WTC11 (cell line): ENCODE measurements at regions not wholly inside any gene's neighbourhood (a gene's known extent, or its start where the extent isn't known, plus 50 kb on each side); places are given as distances from the start of the nearest gene placed in this dataset.

Experiments
- ATAC-seq: fragments of 200-7000 bp; cut with Tn5 transposase; 2 replicates; pipeline ENCODE4 v1.10.0; 2021; ENCODE audit warnings: mild to moderate bottlenecking, moderate library complexity
- CTCF ChIA-PET: fragments of 300-600 bp; sonication (Branson Sonifier 250); formaldehyde crosslinking; loops from one replicate; lab custom pipeline; 2021; ENCODE audit warnings: antibody characterized with exemption; lab: Charles Lee
- POLR2A ChIA-PET: fragments of 350-600 bp; sonication (Branson Sonifier 250); formaldehyde crosslinking; loops from one replicate; lab custom pipeline; 2021; ENCODE audit warnings: antibody characterized with exemption; lab: Charles Lee
- DNase-seq: peaks from one replicate; pipeline ENCODE4 v3.0.0; 2021; ENCODE audit warnings: low spot score
- H3K27ac Mint-ChIP-seq: 2 replicates; pipeline ENCODE4 v1.8.0; 2021; ENCODE audit warnings: mixed read lengths
- H3K27me3 Mint-ChIP-seq: 2 replicates; pipeline ENCODE4 v1.8.0; 2021; ENCODE audit warnings: low read depth, mild to moderate bottlenecking, moderate library complexity, mixed read lengths
- H3K36me3 Mint-ChIP-seq: 2 replicates; pipeline ENCODE4 v1.8.0; 2021; ENCODE audit warnings: mixed read lengths
- H3K4me1 Mint-ChIP-seq: 2 replicates; pipeline ENCODE4 v1.8.0; 2022; ENCODE audit warnings: mixed read lengths
- H3K4me3 Mint-ChIP-seq: 2 replicates; pipeline ENCODE4 v1.8.0; 2021; ENCODE audit warnings: mild to moderate bottlenecking, moderate library complexity, mixed read lengths
- H3K9me3 Mint-ChIP-seq: 2 replicates; pipeline ENCODE4 v1.8.0; 2021; ENCODE audit warnings: mixed read lengths
- AR ChIP-seq: fragments of 250-450 bp; sonication (Bioruptor Pico); IDR thresholded peaks from 2 replicates; pipeline ENCODE4 v1.9.0; 2021; ENCODE audit warnings: mild to moderate bottlenecking
- ATF6 ChIP-seq: sonication (generic); formaldehyde crosslinking; IDR thresholded peaks from 2 replicates; pipeline ENCODE4 v1.8.1; 2023; ENCODE audit warnings: mild to moderate bottlenecking, missing genetic modification reagents
- CDX4 ChIP-seq: fragments of 250-450 bp; sonication (Bioruptor Pico); IDR thresholded peaks from 2 replicates; pipeline ENCODE4 v1.9.0; 2021; ENCODE audit warnings: moderate library complexity, mild to moderate bottlenecking, inconsistent platforms, borderline replicate concordance
- ELF4 ChIP-seq: sonication (generic); formaldehyde crosslinking; IDR thresholded peaks from 2 replicates; pipeline ENCODE4 v1.8.1; 2022; ENCODE audit warnings: low read depth, mild to moderate bottlenecking, moderate library complexity, missing genetic modification reagents
- EMX1 ChIP-seq: fragments of 250-450 bp; sonication (Bioruptor Pico); IDR thresholded peaks from 2 replicates; pipeline ENCODE4 v1.8.0; 2021; ENCODE audit warnings: mild to moderate bottlenecking
- ESRRA ChIP-seq: sonication (generic); formaldehyde crosslinking; IDR thresholded peaks from 2 replicates; pipeline ENCODE4 v1.8.1; 2022; ENCODE audit warnings: mild to moderate bottlenecking, missing genetic modification reagents, borderline replicate concordance
- FOXJ3 ChIP-seq: sonication (generic); formaldehyde crosslinking; IDR thresholded peaks from 2 replicates; pipeline ENCODE4 v1.9.0; 2021; ENCODE audit warnings: missing genetic modification reagents, mild to moderate bottlenecking, borderline replicate concordance
- GTF2I ChIP-seq: fragments of 250-450 bp; sonication (Bioruptor Pico); conservative IDR thresholded peaks from 2 replicates; pipeline ENCODE4 v1.4.0; 2021; ENCODE audit warnings: mild to moderate bottlenecking
- IRF1 ChIP-seq: sonication (generic); formaldehyde crosslinking; IDR thresholded peaks from 2 replicates; pipeline ENCODE4 v1.8.0; 2023; ENCODE audit warnings: missing genetic modification reagents
- KAT7 ChIP-seq: sonication (generic); formaldehyde crosslinking; IDR thresholded peaks from 2 replicates; pipeline ENCODE4 v1.8.1; 2023; ENCODE audit warnings: missing genetic modification reagents, mild to moderate bottlenecking, borderline replicate concordance
- MLX ChIP-seq: sonication (generic); formaldehyde crosslinking; IDR thresholded peaks from 2 replicates; pipeline ENCODE4 v1.8.1; 2023; ENCODE audit warnings: mild to moderate bottlenecking, missing genetic modification reagents, moderate library complexity
- MXD4 ChIP-seq: fragments of 250-450 bp; sonication (Bioruptor Pico); IDR thresholded peaks from 2 replicates; pipeline ENCODE4 v1.8.0; 2021; ENCODE audit warnings: mild to moderate bottlenecking, moderate library complexity, borderline replicate concordance
- NFYB ChIP-seq: sonication (generic); formaldehyde crosslinking; conservative IDR thresholded peaks from 2 replicates; pipeline ENCODE4 v1.8.0; 2022; ENCODE audit warnings: low read depth, missing genetic modification reagents
- NR2C2 ChIP-seq: sonication (generic); formaldehyde crosslinking; IDR thresholded peaks from 2 replicates; pipeline ENCODE4 v1.8.0; 2022; ENCODE audit warnings: mild to moderate bottlenecking, missing genetic modification reagents
- PREB ChIP-seq: sonication (generic); formaldehyde crosslinking; IDR thresholded peaks from 2 replicates; pipeline ENCODE4 v1.8.1; 2022; ENCODE audit warnings: mild to moderate bottlenecking, missing genetic modification reagents, moderate library complexity, borderline replicate concordance
- TEAD4 ChIP-seq: sonication (generic); formaldehyde crosslinking; IDR thresholded peaks from 2 replicates; pipeline ENCODE4 v1.8.0; 2022; ENCODE audit warnings: mild to moderate bottlenecking, missing genetic modification reagents
- ZBTB21 ChIP-seq: sonication (generic); formaldehyde crosslinking; IDR thresholded peaks from 2 replicates; pipeline ENCODE4 v1.8.1; 2023; ENCODE audit warnings: mild to moderate bottlenecking, missing genetic modification reagents, borderline replicate concordance
- ZNF138 ChIP-seq: sonication (generic); formaldehyde crosslinking; conservative IDR thresholded peaks from 2 replicates; pipeline ENCODE4 v1.8.1; 2022; ENCODE audit warnings: mild to moderate bottlenecking, moderate library complexity, missing genetic modification reagents
- ZNF219 ChIP-seq: sonication (generic); formaldehyde crosslinking; IDR thresholded peaks from 2 replicates; pipeline ENCODE4 v1.8.0; 2023; ENCODE audit warnings: missing genetic modification reagents, mild to moderate bottlenecking, borderline replicate concordance
- ZNF232 ChIP-seq: sonication (generic); formaldehyde crosslinking; IDR thresholded peaks from 2 replicates; pipeline ENCODE4 v1.8.0; 2022; ENCODE audit warnings: mild to moderate bottlenecking, missing genetic modification reagents
- ZNF396 ChIP-seq: fragments of 250-450 bp; sonication (Bioruptor Pico); IDR thresholded peaks from 2 replicates; pipeline ENCODE4 v1.8.0; 2021; ENCODE audit warnings: mild to moderate bottlenecking, moderate library complexity, borderline replicate concordance
- ZNF425 ChIP-seq: fragments of 250-450 bp; sonication (Bioruptor Pico); conservative IDR thresholded peaks from 2 replicates; pipeline ENCODE4 v1.9.0; 2021; ENCODE audit warnings: mild to moderate bottlenecking

GRCh38 chr1:217230412-217230811, 400.5 kb downstream of the GPATCH2 start (continued):
- TF ChIP-seq ZNF425 (CRISPR knock-in tag) (no peak), ZNF232 (CRISPR knock-in tag) (no peak), AR (CRISPR knock-in tag) (no peak), NR2C2 (CRISPR knock-in tag) (no peak)

- H3K27me3 Mint-ChIP-seq = no peaks in the 10 kb centered on the region; the same call in 1 of the 2 replicates
- POLR2A ChIA-PET = no interaction called here
- H3K36me3 Mint-ChIP-seq = no peaks in the 10 kb centered on the region
- ATAC-seq (no peak), DNase-seq (no peak)
- H3K4me3 Mint-ChIP-seq = no peak overlapping the region
- H3K27ac Mint-ChIP-seq = no peak overlapping the region
- H3K4me1 Mint-ChIP-seq = peaks cover 9% of the 10 kb centered on the region
- TF ChIP-seq MLX (CRISPR knock-in tag) (no peak), ELF4 (CRISPR knock-in tag) (no peak), GTF2I (CRISPR knock-in tag) (no peak), MXD4 (CRISPR knock-in tag) (no peak), NFYB (CRISPR knock-in tag) (no peak), KAT7 (CRISPR knock-in tag) (no peak), EMX1 (CRISPR knock-in tag) (no peak), ZNF396 (CRISPR knock-in tag) (no peak), ZBTB21 (no peak), IRF1 (no peak), ESRRA (CRISPR knock-in tag) (no peak), ATF6 (CRISPR knock-in tag) (no peak), FOXJ3 (no peak), TEAD4 (CRISPR knock-in tag) (no peak), CDX4 (CRISPR knock-in tag) (no peak), ZNF138 (CRISPR knock-in tag) (no peak), PREB (CRISPR knock-in tag) (no peak), ZNF219 (CRISPR knock-in tag) (no peak)
- no peaks in the 10 kb centered on the region; the same call in 1 of the 2 replicates for H3K9me3 Mint-ChIP-seq
- CTCF ChIA-PET = no interaction called here
Observed at GRCh38 chr1:217228689-217229088, 402.2 kb downstream of the GPATCH2 start.
